GM23338 (cell line): ENCODE measurements at regions not wholly inside any gene's neighbourhood (a gene's known extent, or its start where the extent isn't known, plus 50 kb on each side); places are given as distances from the start of the nearest gene placed in this dataset.

ENCODE experiments used
- ATAC-seq: fragments of 200-7000 bp; cut with Tn5 transposase; 3 replicates; pipeline ENCODE4 v1.9.1; 2020
- DNase-seq: peaks from one replicate; pipeline ENCODE4 v3.0.0-alpha.2; 2015; ENCODE audit warnings: low spot score
- H2AFZ ChIP-seq: fragments of 200-600 bp; sonication (generic); 2 replicates; pipeline ENCODE4 v1.8.0; 2016; ENCODE audit warnings: antibody characterized with exemption, mild to moderate bottlenecking, moderate library complexity
- H3F3A ChIP-seq: fragments of 200-600 bp; sonication (generic); replicated peaks from 2 replicates; pipeline ENCODE4 v1.8.0; 2017; ENCODE audit warnings: antibody characterized with exemption, mixed run types, low read depth
- H3K27ac ChIP-seq: fragments of 200-600 bp; sonication (generic); 2 replicates; pipeline ENCODE4 v1.6.1; 2016; ENCODE audit warnings: low read depth
- H3K27me3 ChIP-seq: fragments of 200-600 bp; sonication (generic); 2 replicates; pipeline ENCODE4 v1.8.0; 2016; ENCODE audit warnings: mild to moderate bottlenecking, mixed run types, moderate library complexity; ENCODE audit not compliant: insufficient read depth
- H3K36me3 ChIP-seq: fragments of 200-600 bp; sonication (generic); 2 replicates; pipeline ENCODE4 v1.8.0; 2016; ENCODE audit warnings: mild to moderate bottlenecking; ENCODE audit not compliant: insufficient read depth
- H3K4me1 ChIP-seq: fragments of 200-600 bp; sonication (generic); 2 replicates; pipeline ENCODE4 v1.8.0; 2016; ENCODE audit warnings: mild to moderate bottlenecking, moderate library complexity; ENCODE audit not compliant: insufficient read depth
- H3K4me2 ChIP-seq: fragments of 200-600 bp; sonication (generic); 2 replicates; pipeline ENCODE4 v1.7.1; 2017; ENCODE audit warnings: mixed run types
- H3K4me3 ChIP-seq: fragments of 200-600 bp; sonication (generic); 2 replicates; pipeline ENCODE4 v1.6.1; 2016; ENCODE audit warnings: mixed run types
- H3K79me2 ChIP-seq: fragments of 200-600 bp; sonication (generic); replicated peaks from 2 replicates; pipeline ENCODE4 v1.8.0; 2017; ENCODE audit warnings: mild to moderate bottlenecking; ENCODE audit not compliant: insufficient read depth
- H3K9me2 ChIP-seq: fragments of 200-600 bp; sonication (generic); 2 replicates; pipeline ENCODE4 v1.8.0; 2017; ENCODE audit not compliant: insufficient read depth
- H4K20me1 ChIP-seq: fragments of 200-600 bp; sonication (generic); replicated peaks from 2 replicates; pipeline ENCODE4 v1.8.0; 2017; ENCODE audit warnings: mild to moderate bottlenecking; ENCODE audit not compliant: insufficient read depth
- H3K27ac Mint-ChIP-seq: 2 replicates; pipeline ENCODE4 v1.8.0; 2020; ENCODE audit warnings: inconsistent platforms, mild to moderate bottlenecking, moderate library complexity, mixed read lengths
- H3K27me3 Mint-ChIP-seq: 3 replicates; pipeline ENCODE4 v1.8.0; 2022; ENCODE audit warnings: low read depth, mild to moderate bottlenecking, moderate library complexity, mixed read lengths, inconsistent platforms; ENCODE audit not compliant: insufficient read depth, poor library complexity
- H3K36me3 Mint-ChIP-seq: 3 replicates; pipeline ENCODE4 v1.8.0; 2021; ENCODE audit warnings: low read depth, mild to moderate bottlenecking, inconsistent platforms, moderate library complexity, mixed read lengths
- H3K4me1 Mint-ChIP-seq: 3 replicates; pipeline ENCODE4 v1.8.0; 2020; ENCODE audit warnings: mild to moderate bottlenecking, inconsistent platforms, mixed read lengths
- H3K4me3 Mint-ChIP-seq: 3 replicates; pipeline ENCODE4 v1.8.0; 2021; ENCODE audit warnings: moderate library complexity, mild to moderate bottlenecking, inconsistent platforms, mixed read lengths
- H3K9me3 Mint-ChIP-seq: 3 replicates; pipeline ENCODE4 v1.8.0; 2020; ENCODE audit warnings: moderate library complexity, mild to moderate bottlenecking, inconsistent platforms, mixed read lengths
- EZH2 ChIP-seq: fragments of 200-600 bp; sonication (generic); IDR thresholded peaks from one replicate; pipeline ENCODE4 v1.8.0; 2017; ENCODE audit warnings: antibody characterized with exemption, mild to moderate bottlenecking, low read depth; ENCODE audit not compliant: unreplicated experiment
- POLR2AphosphoS5 ChIP-seq: IDR thresholded peaks from 2 replicates; pipeline ENCODE4 v1.6.1; 2016; ENCODE audit warnings: antibody characterized with exemption, low read depth
- REST ChIP-seq: IDR thresholded peaks from one replicate; pipeline ENCODE4 v1.6.1; 2018; ENCODE audit warnings: antibody characterized with exemption; ENCODE audit not compliant: unreplicated experiment
- ZNF114 ChIP-seq: fragments of 250-450 bp; sonication (Bioruptor Pico); IDR thresholded peaks from 2 replicates; pipeline ENCODE4 v1.5.0; 2020; ENCODE audit warnings: mild to moderate bottlenecking, moderate library complexity
- ZNF462 ChIP-seq: fragments of 250-450 bp; sonication (Bioruptor Pico); IDR thresholded peaks from 2 replicates; pipeline ENCODE4 v1.5.0; 2020; ENCODE audit warnings: mild to moderate bottlenecking, moderate library complexity

- H3K27ac ChIP-seq, result no peak overlapping the region
- Mint-ChIP-seq H3K9me3 (no peaks in the 10 kb centered on the region), H3K4me1 (peaks cover 2% of the 10 kb centered on the region; the same call in 2 of the 3 replicates), H3K27ac (no peak overlapping the region), H3K27me3 (no peaks in the 10 kb centered on the region), H3K36me3 (no peaks in the 10 kb centered on the region), H3K4me3 (no peak overlapping the region)
- H3K79me2 ChIP-seq, result no peaks in the 10 kb centered on the region
- no peak overlapping the region for H3K4me3 ChIP-seq
- TF ChIP-seq ZNF114 (CRISPR knock-in tag) (no peak), POLR2AphosphoS5 (no peak), ZNF462 (no peak), REST (no peak), EZH2 (no peak)
- no peaks in the 10 kb centered on the region for H3F3A ChIP-seq
- ATAC-seq (no peak), DNase-seq (no peak)
- no peak overlapping the region for H2AFZ ChIP-seq
- no peaks in the 10 kb centered on the region for H3K9me2 ChIP-seq
- H3K4me2 ChIP-seq, result no peak overlapping the region
- H3K36me3 ChIP-seq, result no peaks in the 10 kb centered on the region
- H3K4me1 ChIP-seq, result no peaks in the 10 kb centered on the region
- H3K27me3 ChIP-seq, result no peaks in the 10 kb centered on the region
- no peaks in the 10 kb centered on the region for H4K20me1 ChIP-seq
Observed at GRCh38 chr5:89071101-89071940, 188.3 kb upstream of the MEF2C start.
